Cerebellar nuclear complex (tissue), 1 donor: ENCODE measurements at regions not wholly inside any gene's neighbourhood (a gene's known extent, or its start where the extent isn't known, plus 50 kb on each side); places are given as distances from the start of the nearest gene placed in this dataset.
"Not testable (repeated sequence)": the region's sequence is repeated elsewhere in the genome, so short reads cannot be mapped to it uniquely, and the experiment has no call there.

Experiments
- DNase-seq, 2 experiments: peaks; one replicate each; lab custom pipeline; 2025; lab: John Stamatoyannopoulos, UW

DNA sequence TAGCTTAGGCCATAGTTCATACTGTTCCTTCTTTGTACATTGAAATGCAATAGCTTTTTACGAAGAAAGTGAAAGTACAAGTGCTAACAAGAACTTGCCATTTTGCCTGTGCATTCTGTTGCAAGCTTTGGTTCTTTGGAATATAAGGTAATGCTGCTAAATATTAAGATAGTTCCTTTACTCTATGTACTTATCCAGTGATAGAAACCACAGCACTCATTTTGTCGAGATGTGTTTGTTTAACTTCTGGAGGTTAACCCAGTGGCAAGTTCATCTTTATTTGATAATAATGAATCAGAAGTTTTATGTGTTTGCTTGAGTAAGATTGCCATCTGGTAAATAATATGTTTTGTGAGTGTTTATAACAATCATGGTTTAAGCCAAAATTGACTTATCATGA lies 373.1 kb upstream of the FANCL start:
- DNase-seq, result no peak

DNA sequence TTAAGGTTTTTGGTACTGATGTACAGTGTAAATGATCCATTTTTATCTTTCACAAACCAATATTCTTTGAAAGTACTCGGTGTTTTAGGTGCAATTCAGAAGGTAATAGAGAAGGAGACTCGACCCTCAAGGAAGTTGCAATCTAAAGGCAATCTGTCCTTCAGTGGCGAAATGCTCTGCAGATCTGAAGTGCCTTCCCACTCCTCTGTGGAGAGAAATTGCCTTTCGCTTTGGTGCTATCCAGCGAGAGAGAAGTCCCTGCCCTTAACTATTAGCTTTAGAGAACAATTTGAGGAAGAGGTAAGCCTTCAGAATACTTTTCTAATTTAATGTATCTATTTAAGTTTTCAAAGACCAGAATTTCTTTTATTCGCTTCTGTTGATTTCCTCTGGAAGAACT lies 371.8 kb upstream of the FANCL start:
- DNase-seq, result no peak

DNA sequence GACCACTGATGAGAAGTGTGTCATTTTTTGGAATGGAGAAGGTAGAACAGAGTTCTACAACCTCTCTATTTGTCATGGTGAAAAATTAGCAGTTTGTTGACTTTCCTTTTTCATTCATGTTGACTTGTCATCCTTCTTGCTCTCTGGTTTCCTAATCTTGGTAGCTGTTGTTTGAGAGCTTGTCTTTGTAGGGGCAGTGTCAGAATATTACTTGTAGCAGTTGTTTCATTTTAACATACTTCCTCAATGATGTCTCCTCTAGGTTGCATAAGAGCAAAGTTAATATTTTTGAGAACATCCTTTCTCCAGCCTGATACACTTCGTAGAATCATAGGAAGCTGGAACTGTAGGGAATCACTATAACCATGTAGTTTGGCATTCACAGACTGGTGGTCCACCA lies 368.2 kb upstream of the FANCL start:
- DNase-seq, result no peak

DNA sequence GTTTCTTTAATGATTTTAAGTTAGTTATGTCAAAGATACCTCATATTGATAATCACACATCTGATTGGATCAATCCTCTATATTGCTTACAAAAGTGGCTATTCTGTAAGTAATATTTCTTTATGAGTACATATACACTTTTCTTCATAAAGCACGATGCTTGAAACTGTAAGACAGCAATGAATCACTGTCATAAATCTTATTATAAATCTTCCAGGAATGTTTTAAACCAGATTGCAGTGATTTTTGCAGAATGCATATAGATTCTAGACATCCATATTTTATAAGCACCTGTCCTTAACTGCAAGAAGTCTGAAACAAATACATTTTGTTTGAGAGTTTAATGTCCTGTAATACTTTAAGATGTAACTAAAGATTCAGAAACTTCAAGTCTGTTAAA lies 367.0 kb upstream of the FANCL start:
- no peak for DNase-seq

DNA sequence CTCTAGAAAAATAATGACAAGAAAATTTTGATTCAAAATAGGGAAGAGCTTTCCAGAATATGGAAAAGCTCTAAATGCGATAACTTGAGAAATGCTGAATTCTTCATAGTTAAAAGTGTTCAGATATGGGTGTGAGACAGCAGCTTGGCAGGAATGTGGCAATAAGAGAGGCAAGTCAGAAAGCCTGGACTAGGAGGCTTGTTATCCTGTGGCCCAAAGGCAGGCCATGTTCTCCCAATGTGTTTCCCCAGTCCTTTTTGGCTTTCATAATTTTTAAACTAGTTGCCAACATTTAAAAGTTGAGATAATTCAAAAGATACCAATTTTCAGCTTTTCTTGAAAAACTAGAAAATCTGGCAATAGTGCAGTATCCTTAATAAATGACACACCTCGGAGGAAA lies 366.3 kb upstream of the FANCL start:
- DNase-seq, result no peak

DNA sequence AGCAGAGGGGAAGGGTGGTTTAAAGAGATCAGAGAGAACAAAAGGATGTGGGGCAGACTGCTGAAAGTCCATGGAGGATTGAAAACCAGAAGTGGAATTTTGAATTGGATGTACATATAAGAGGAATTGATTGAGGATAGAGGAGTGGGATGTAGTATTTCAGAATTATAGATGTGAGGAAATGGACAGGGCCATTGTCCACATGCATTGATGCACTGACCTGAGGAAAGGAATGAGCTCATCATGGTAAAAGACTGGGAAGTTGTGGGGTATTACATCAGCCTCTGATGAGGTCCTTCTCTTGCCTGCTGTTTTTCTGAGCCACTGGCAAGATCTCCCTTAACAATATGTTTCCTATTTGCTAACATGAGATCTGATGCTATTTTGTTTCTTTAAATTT lies 365.7 kb upstream of the FANCL start:
- DNase-seq, result no peak

DNA sequence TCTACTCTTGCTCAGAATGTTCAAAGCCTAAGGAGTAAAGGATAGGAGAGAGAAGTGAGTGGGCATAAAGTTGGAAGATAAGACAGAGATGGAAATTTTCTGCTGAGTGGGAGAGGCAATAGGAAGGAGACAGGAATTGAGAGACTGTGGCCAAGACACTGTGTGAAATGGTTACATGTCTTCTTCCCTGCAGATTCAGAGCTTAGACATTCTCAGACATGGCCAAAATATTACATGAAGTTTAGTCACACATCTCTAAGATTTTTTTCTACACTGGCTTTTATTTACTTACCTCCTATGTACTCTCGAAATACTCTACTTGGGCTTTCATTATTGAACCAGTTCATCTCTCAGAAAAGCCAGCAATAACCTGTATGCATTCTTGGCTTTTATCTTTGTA lies 363.0 kb upstream of the FANCL start:
- DNase-seq, result no peak

DNA sequence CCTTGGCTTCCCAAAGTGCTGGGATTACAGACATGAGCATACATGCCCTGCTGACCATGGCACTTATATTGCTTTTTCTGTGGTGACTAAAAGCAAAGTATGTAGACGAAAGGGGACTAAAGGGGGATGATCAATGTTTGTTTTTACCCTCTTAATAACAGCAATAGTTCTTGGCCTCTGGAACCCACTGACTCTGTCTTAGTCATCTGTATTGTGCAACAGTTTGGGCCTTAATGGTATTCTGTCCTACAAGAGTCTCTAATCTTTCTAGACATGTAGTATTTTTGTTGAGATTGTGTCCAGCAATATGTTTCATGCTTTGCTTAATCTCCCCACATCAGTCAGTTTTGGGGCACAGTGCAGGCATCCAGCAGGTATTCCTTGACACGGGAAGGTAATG lies 359.9 kb upstream of the FANCL start:
- DNase-seq, result no peak

DNA sequence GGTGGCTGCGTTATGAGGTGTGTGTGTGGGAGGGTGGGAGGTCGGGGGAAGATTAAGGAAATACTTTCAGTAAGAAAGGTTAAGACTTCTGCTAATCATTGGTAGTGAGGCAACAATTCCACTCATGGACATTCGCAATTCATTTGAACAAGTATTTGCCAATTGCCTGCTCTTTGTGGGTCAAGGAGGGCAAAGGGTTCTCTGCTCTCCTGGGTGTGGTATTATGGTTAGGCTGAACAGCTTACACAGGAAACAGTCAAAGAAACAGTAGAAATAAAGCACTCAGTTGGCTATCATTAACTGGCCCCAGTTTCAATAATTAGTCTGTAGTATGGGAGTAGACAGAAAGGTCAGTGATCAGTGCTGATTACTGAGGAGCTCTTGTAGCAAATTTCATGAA lies 357.0 kb upstream of the FANCL start:
- DNase-seq, result no peak

DNA sequence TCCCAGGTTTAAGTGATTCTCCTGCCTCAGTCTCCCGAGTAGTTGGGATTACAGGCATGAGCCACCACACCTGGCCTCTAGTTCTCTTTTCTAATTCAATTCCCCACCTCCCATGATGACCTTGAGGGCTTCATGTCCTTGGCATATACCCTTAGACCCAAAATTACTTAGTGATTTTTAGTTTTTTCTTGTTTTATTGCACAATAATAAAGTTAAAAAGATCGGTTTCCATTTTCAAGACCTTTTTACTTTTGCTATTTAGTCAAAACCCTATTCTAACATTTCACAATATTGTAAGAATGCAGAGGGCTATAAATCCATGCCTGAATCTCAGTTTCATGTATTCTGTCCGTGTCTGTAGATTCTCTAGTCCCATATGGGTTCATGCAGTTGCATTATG lies 354.6 kb upstream of the FANCL start:
- no peak for DNase-seq

DNA sequence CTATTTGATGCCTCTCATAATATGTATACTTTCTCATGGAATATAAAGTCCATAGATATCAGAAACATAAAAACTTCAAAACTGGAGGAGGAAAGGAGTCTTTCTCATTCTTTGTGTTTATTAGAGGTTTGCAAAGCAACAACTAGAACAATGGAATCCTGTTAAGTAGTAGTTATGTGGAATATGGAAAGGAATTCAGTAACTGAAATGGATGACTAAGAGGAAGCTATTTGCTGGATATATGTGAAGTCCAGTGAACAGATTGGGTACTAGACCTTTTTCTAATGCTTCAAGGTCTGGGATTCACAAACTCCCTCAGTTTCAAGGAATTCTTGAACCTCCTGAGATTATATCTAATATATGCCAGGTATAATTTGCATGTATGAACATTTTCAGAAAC lies 353.6 kb upstream of the FANCL start:
- no peak for DNase-seq

DNA sequence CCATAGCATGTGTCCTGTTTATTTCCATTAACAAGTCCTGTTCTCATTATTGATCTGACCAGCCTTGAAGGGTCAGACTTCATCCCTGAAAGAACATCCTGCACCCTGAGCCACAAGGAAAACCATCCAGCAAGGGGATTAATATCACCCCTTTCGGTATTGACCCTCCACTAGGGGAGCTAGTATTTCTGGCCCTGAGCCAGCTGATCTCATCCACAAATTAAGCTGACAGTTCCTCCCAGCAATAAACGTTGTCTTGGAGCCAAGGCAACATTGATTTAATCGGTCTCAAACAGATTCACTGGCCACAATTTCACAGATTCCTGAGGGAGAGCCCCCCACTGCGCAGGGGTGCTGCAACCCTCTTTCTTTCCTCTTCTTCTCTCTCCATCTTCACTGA lies 353.1 kb upstream of the FANCL start:
- DNase-seq, result no peak

DNA sequence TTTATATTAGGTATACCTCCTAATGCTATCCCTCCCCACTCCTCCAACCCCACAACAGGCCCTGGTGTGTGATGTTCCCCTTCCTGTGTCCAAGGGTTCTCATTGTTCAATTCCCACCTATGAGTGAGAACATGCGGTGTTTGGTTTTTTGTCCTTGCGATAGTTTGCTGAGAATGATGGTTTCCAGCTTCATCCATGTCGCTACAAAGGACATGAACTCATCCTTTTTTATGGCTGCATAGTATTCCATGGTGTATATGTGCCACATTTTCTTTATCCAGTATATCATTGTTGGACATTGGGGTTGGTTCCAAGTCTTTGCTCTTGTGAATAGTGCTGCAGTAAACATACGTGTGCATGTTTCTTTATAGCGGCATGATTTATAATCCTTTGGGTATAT lies 345.1 kb upstream of the FANCL start:
- not testable (repeated sequence) for DNase-seq

DNA sequence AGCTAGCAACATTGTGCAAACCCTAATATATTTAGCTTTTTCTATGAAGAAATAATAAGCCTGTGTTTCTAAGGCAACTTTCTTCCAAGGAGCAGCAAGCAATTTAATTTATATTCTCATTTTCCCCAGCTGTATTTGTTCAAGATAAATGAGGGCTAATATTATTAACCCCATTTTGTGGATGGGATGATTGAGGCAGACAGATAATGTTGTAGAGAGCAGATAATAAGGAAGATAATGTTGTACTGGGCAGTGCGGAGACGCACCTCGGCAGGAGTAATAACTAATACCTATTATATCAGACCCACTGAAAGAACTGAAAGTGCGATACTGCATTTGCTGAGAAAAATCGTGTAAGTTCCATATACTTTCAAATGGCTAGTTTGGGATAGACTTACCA lies 344.1 kb upstream of the FANCL start:
- DNase-seq, result no peak

DNA sequence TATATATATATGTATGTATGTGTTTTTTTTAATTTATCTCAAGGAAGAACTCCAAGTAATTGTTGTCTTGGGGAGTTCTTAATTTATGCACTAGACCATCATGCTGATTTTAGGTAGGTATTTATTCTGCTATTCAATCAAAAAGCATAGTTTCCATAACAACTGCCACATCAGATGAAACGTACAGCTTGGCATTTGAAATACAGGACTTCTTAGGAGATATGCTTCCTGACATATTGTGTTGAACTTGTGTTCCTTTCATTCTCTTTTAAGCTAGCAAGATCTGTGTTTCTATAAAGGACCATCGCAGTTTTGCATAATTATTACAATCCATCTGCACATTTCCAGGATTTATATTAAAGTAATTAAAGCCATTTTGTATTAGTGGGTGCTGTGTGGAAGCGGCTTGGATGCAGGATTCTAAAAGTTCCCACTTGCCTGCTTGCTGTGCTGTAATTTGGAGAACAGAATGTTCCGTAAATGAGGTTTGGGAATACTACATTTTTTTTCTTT lies 343.5 kb upstream of the FANCL start:
- no peak for DNase-seq

DNA sequence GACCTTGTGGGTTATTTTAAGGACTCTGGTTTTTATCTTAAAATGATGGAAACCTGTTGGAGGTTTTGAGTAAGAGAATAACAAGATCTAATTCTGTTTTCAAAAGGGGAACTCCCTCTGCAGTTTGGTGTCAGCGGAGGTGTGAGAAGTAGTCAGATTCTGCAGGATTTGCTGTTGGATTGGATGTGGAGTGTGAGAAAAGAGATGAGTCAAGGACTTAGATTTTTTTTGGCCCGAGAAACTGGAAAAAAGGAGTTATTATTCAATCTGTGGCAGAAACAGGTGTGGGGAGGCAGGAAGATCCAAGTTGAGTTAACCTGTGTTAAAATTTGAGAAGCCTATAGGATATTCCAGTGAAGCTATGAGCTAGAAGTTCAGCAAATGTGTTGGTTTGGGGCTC lies 337.2 kb upstream of the FANCL start:
- DNase-seq, result no peak

DNA sequence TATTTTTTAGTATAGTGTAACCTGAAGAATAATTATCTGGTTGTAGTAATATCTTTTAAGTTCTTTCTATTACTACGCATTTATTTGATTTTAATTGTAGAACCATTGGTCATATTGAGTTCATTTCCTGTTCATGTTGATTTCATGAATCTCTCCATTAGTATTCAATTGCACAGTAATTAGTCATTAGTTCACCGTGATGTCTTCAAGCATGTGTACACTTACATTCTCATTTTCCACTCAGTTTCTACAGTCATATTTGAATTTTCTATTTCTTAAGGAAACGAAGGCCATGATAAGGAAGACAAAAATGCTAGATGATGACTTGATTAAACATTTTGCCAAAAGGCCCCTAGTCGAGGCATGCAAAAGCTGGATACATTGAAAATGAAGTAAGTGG lies 333.7 kb upstream of the FANCL start:
- no peak for DNase-seq

DNA sequence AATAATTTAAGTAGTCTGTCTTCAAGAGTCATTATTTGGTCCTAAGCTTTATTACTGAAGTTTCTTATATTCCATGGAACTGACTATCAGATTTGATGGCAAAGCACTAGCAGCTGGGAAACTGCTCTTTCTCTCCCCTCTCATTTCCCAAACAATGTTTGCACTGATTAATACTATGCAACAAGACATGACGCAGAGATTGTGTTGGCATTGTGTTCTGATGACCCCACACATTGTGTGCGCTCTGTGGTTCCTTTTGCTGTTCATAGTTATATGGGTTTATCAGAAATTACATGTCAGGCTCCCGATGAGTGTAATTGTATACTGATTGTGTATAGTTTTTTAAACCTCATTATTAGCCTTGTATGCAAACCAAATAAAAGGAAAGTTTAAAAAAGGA lies 331.6 kb upstream of the FANCL start:
- no peak for DNase-seq

DNA sequence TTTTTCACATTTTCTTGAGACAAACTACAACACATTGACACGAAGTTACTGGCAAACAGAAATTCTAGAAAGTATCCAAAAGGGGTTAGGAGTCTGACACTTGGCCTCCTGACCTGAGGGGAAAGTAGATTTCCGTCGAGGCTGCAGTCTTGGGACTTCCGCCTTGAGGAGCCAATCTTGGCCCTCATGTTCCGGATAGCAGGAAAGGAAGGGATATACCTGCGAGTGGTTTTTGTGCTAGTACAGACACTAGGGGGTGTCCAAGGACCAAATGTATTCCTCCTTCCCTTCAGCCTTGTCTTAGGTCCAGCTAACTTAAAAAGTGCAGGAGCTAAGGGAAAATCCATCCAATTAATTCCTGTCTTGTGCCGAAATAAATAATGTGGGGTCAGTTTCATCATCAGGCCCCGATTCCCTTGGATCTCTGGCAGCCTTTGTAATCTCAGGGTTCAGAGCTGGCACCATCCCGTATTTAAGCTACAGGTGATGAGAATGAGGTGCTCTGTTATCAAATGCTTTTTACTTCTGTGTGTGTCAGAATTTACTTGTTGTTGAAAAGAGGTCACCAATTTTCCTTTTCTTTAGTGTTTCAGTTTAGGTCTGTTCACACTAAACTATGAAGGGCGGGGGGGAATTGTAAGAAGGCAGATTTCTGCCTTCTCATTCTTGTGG lies 330.2 kb upstream of the FANCL start:
- no peak for DNase-seq

DNA sequence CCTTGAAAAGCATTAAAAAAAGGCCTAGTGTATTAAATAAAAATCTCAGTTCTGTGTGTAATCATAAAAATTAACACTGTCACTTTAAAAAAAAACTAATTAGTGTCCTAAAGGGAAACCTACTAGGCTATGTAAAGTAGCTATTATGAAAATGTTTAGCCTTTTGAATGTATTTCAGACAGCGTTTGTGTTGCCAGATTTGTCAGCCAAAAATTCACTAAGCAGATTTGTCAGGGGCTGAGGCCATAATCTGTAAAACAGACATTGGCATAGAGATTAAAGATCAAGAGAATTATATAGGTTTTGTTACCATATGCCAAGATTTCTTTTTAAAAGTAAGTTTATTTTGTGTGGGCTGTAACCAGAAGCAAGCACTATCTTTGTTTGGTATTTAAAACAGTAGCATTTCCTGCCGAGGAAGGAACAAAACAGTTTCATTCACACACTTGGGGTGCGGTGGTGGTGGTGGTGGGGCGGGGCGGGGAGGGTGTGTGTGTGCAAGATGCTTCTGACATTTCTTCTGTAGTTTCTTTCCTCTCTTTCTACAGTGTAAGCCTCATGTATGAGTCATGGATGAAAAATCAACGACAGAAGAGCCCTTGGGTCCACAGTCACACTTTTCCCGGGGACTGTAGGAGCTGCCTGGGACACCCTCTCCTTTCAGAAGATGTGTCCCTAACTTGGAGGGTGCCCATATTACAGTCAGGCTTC lies 328.5 kb upstream of the FANCL start:
- no peak for DNase-seq

DNA sequence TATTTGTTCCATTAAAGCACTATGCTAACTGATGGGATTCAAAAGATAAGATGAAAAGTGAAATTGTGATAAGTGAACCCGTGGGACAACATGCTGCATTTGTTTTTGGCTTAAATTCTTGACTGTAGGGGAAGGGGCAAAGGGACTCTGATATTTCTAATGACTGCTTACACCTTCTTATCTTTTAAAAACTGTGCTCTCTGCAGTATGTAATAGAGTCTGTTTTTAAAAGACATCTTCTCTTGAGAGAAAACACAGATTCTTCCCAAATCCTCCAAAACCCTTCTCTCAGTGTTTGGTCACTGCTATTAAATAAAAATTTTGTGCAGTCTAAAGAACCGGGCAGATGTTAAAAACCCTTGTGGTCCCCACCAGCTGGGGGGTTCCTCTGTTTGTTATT lies 327.8 kb upstream of the FANCL start:
- no peak for DNase-seq

DNA sequence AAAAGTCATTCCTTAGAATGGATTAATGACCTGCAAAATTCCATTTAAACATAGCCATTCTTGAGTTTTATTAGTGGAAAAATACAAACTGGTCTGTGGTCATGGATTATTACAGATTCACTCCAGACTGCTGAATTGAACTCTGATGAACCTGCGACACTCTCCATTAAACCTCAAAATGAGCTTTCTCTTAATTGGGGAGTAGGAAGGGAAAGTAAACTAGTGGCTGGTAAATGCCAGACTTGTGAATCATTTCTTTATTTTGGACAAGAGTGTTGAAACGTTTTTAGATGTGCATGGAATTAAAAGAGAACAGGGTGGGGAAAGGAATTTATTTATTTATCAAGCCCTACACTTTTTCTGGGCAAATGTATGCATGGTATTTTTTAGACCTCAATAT lies 321.2 kb upstream of the FANCL start:
- no peak for DNase-seq

DNA sequence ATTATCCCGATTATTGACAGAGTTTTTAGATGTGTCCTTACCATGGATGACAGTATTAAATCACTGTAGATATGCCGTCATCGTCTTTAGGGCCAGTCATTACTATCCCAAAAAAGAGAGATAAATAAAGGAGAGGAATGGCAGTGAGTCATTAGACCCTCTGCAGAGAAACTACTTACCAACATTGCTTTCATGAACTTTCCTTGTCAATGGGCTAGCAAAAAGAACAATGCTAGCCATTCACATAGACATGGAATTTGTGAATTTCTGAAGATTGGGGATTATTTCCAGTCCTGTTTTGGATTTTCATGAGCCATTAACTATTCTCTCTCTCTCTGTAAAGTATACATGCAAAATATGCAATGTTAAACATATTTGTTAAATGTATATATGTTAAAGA lies 319.4 kb upstream of the FANCL start:
- DNase-seq, result no peak

DNA sequence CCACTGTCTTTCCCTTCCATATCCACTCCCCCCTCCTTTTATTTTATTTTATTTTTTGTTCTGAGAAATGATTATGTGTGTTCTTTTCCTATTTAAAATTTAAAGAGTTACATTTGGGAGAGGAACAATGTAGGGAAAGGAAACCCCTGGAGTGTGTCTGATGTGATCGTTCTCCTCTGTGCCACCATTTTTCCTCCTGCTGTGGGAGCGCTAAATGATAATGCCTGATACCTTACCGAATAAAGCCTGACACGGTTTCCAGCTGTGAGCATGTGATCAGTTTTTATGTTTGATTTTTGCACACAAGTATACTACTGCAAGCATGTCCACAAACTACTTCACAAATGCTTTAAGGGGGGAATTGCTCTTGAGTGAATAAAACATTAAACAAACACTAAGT lies 317.8 kb upstream of the FANCL start:
- no peak for DNase-seq
